Cardiac fibroblast (primary cell): ENCODE measurements at regions not wholly inside any gene's neighbourhood (a gene's known extent, or its start where the extent isn't known, plus 50 kb on each side); places are given as distances from the start of the nearest gene placed in this dataset.

Source experiments
- DNase-seq, 2 donors: peaks; one replicate each; pipeline versions ENCODE4 v3.0.0 to v3.0.0-alpha.2; 2010; ENCODE audit warnings: low read depth in 2 of 2
- H3K4me3 ChIP-seq, 2 donors: replicated peaks in 1 of 2; 1 replicate in 1 of 2; 2 replicates in 1 of 2; pipeline ENCODE4 v1.5.1; 2011; ENCODE audit warnings: low read depth in 2 of 2, low read length in 2 of 2, mild to moderate bottlenecking in 2 of 2, moderate library complexity in 1 of 2
- TF ChIP-seq, protein P1 (sequence below): IDR thresholded peaks from one replicate; pipeline ENCODE4 v1.5.1; 2011; ENCODE audit warnings: low read depth, mild to moderate bottlenecking, low read length, inconsistent platforms

GRCh38 chr1:228933753-228934152 is 198.5 kb downstream of the RHOU start:
- DNase-seq = no peak
- TF ChIP-seq, protein P1, sequence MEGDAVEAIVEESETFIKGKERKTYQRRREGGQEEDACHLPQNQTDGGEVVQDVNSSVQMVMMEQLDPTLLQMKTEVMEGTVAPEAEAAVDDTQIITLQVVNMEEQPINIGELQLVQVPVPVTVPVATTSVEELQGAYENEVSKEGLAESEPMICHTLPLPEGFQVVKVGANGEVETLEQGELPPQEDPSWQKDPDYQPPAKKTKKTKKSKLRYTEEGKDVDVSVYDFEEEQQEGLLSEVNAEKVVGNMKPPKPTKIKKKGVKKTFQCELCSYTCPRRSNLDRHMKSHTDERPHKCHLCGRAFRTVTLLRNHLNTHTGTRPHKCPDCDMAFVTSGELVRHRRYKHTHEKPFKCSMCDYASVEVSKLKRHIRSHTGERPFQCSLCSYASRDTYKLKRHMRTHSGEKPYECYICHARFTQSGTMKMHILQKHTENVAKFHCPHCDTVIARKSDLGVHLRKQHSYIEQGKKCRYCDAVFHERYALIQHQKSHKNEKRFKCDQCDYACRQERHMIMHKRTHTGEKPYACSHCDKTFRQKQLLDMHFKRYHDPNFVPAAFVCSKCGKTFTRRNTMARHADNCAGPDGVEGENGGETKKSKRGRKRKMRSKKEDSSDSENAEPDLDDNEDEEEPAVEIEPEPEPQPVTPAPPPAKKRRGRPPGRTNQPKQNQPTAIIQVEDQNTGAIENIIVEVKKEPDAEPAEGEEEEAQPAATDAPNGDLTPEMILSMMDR = no peak
- no peak overlapping the region for H3K4me3 ChIP-seq

GRCh38 chr1:228935198-228935663 is 200.0 kb downstream of the RHOU start:
- TF ChIP-seq, protein P1 = no peak
- H3K4me3 ChIP-seq = no peak overlapping the region

DNA sequence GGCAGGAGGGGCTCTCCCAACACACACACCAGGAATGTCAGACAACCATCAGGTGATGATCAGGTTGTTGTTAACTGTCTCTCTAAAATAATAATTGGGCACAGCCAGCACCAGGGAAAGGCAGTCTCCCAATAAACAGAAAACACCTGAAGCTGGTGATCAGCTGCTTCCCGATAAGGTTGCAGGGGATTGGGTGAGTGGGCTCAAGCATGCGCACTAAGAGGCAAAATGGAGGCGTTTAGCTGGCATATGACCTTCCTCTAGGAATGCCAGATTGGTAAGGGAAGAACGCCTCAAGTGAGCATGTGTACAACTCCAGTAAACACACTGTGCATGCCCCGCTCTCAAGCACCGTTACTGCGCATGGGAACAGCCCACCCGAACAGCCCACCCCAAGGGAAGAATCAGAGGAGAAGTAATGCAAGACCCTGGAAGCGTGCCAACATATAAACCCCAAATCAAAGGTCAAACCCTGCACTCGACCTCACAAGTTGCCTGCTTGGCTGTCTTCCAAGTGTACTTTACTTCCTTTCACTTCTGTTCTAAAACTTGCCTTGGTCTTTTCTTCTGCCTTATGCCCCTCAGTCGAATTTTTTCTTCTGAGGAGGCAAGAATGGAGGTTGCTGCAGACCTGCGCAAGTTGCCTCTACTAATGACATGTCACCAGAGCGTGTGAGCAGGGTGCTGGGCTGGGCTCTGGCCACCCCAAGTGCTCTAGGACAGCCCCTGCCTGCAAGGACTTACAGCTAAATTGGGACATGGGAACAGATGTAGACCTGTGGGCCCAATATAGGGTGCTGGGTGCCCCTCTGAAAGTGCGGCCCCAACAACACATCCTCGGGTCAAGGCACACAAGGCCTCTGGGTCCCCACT is 200.8 kb downstream of the RHOU start:
- H3K4me3 ChIP-seq = no peak overlapping the region
- TF ChIP-seq, protein P1 = no peak
- no peak for DNase-seq

More at GRCh38 chr1:228935198-228935663, 200.0 kb downstream of the RHOU start:
- no peak for DNase-seq

- DNase-seq = no peak
- TF ChIP-seq, protein P1 = no peak
- H3K4me3 ChIP-seq = no peak overlapping the region
Measured at GRCh38 chr1:228936881-228937280, 201.6 kb downstream of the RHOU start.

DNA sequence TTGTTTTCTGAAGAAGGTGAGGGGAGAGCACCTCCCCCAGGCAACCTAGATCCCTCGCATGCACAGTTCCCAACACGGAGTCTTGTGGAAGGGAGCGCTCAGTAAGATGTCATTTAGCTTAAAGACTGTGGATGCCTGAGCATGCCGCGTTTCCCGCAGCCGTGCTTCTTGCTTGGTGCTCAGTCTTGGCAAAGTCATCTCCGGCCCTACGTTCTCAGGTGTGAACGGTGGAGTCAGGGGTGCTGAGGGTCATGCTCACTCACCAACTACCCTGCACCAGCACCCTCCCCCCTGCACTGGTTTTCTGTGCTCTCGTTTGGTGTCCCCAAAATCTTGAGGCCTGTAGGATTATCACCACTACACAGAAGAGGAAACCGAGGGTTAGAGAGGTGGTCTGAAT is 202.1 kb downstream of the RHOU start:
- TF ChIP-seq, protein P1 = no peak
- DNase-seq = no peak
- H3K4me3 ChIP-seq = no peak overlapping the region

GRCh38 chr1:228937851-228938536 is 202.7 kb downstream of the RHOU start:
- TF ChIP-seq, protein P1 = no peak
- no peak overlapping the region for H3K4me3 ChIP-seq
- DNase-seq = peak in 1 of 2 donors; percentile 35
